NCI-H1105 treated with DMSO at 0.1 percent for 48 hours (cell line): ENCODE measurements at regions not wholly inside any gene's neighbourhood (a gene's known extent, or its start where the extent isn't known, plus 50 kb on each side); places are given as distances from the start of the nearest gene placed in this dataset.
A peak's percentile ranks its signal among the peaks of the same experiment; 100 is the strongest.

Experiments used
- DNase-seq: peaks from one replicate; lab custom pipeline; 2025; lab: John Stamatoyannopoulos, UW

- no peak for DNase-seq
Observed at GRCh38 chr2:157056200-157056676, 201.3 kb upstream of the GALNT5 start.

- peak; percentile 7 for DNase-seq
Observed at GRCh38 chr2:157058161-157058560, 199.3 kb upstream of the GALNT5 start.

GRCh38 chr2:157059036-157059435, 198.5 kb upstream of the GALNT5 start:
- no peak for DNase-seq

GRCh38 chr2:157061799-157062198, 195.7 kb upstream of the GALNT5 start:
- DNase-seq = no peak

GRCh38 chr2:157067562-157067961, 189.9 kb upstream of the GALNT5 start:
- DNase-seq = no peak

GRCh38 chr2:157068237-157068636, 189.3 kb upstream of the GALNT5 start:
- no peak for DNase-seq

- DNase-seq = no peak
Observed at GRCh38 chr2:157075924-157076323, 181.6 kb upstream of the GALNT5 start.

GRCh38 chr2:157076526-157077161, 180.9 kb upstream of the GALNT5 start:
- no peak for DNase-seq

GRCh38 chr2:157077753-157078350, 179.7 kb upstream of the GALNT5 start:
- no peak for DNase-seq

- DNase-seq = no peak
Observed at GRCh38 chr2:157082950-157083349, 174.6 kb upstream of the GALNT5 start.

GRCh38 chr2:157085522-157085921, 172.0 kb upstream of the GALNT5 start:
- no peak for DNase-seq

GRCh38 chr2:157087373-157088002, 170.0 kb upstream of the GALNT5 start:
- no peak for DNase-seq

- DNase-seq = no peak
Observed at GRCh38 chr2:157093666-157094065, 163.8 kb upstream of the GALNT5 start.

- no peak for DNase-seq
Observed at GRCh38 chr2:157105372-157105771, 152.1 kb upstream of the GALNT5 start.

GRCh38 chr2:157106950-157107349, 150.6 kb upstream of the GALNT5 start:
- DNase-seq = no peak

GRCh38 chr2:157107460-157107859, 150.0 kb upstream of the GALNT5 start:
- DNase-seq = no peak

- peak; percentile 70 for DNase-seq
Observed at GRCh38 chr2:157107877-157108276, 149.6 kb upstream of the GALNT5 start.

- no peak for DNase-seq
Observed at GRCh38 chr2:157122776-157123175, 134.7 kb upstream of the GALNT5 start.

GRCh38 chr2:157124731-157125130, 132.8 kb upstream of the GALNT5 start:
- DNase-seq = no peak

- DNase-seq = no peak
Observed at GRCh38 chr2:157125685-157126084, 131.8 kb upstream of the GALNT5 start.

GRCh38 chr2:157127249-157128012, 130.1 kb upstream of the GALNT5 start:
- no peak for DNase-seq

- DNase-seq = no peak
Observed at GRCh38 chr2:157143901-157144300, 113.6 kb upstream of the GALNT5 start.

GRCh38 chr2:157149270-157149669, 108.2 kb upstream of the GALNT5 start:
- DNase-seq = peak; percentile 5
